K562 (cell line): ENCODE measurements at regions not wholly inside any gene's neighbourhood (a gene's known extent, or its start where the extent isn't known, plus 50 kb on each side); places are given as distances from the start of the nearest gene placed in this dataset.

Source experiments
- BCL6 ChIP-seq: fragments of 250-450 bp; sonication (Bioruptor Pico); IDR thresholded peaks from 2 replicates; pipeline ENCODE4 v1.4.0; 2020
- TF ChIP-seq, protein P1 (sequence below), 2 experiments: fragments of 450-650 bp; formaldehyde crosslinking in 1 of 2; IDR thresholded peaks; 2 replicates each; pipeline versions ENCODE4 v1.4.0 to v1.6.1; 2014 to 2020; ENCODE audit warnings: mild to moderate bottlenecking in 2 of 2, borderline replicate concordance in 1 of 2, low read depth in 1 of 2

DNA sequence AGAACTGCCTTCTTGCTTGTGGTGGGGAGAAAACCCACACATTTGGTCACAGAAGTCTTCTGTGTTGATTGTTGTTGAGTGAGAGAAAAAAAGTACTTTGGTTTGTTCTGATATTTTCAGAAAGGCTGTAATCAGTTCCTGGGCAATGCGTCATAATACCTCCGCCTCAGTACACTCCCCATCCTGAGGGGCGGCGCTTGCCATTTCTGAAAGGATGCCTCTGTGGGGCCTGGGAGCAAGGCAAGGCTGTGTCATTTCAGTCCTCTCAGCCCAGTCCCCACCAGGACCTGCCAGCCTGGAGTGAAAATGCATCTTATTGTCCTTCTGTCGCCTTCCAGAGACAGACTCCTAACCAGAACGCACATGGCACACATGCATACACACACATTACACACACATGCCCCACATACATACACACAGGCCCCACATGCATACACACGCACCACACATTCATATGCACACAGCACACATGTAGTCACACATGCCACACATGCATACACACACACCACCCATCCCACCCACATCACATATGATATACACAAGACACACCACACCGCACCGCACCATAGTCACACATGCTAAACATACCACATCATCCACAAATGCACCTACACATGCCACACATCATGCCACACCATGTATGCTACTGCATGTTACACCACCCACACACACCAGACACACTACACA lies 90.0 kb downstream of the CXCL12 start (continued):
- TF ChIP-seq, protein P1, sequence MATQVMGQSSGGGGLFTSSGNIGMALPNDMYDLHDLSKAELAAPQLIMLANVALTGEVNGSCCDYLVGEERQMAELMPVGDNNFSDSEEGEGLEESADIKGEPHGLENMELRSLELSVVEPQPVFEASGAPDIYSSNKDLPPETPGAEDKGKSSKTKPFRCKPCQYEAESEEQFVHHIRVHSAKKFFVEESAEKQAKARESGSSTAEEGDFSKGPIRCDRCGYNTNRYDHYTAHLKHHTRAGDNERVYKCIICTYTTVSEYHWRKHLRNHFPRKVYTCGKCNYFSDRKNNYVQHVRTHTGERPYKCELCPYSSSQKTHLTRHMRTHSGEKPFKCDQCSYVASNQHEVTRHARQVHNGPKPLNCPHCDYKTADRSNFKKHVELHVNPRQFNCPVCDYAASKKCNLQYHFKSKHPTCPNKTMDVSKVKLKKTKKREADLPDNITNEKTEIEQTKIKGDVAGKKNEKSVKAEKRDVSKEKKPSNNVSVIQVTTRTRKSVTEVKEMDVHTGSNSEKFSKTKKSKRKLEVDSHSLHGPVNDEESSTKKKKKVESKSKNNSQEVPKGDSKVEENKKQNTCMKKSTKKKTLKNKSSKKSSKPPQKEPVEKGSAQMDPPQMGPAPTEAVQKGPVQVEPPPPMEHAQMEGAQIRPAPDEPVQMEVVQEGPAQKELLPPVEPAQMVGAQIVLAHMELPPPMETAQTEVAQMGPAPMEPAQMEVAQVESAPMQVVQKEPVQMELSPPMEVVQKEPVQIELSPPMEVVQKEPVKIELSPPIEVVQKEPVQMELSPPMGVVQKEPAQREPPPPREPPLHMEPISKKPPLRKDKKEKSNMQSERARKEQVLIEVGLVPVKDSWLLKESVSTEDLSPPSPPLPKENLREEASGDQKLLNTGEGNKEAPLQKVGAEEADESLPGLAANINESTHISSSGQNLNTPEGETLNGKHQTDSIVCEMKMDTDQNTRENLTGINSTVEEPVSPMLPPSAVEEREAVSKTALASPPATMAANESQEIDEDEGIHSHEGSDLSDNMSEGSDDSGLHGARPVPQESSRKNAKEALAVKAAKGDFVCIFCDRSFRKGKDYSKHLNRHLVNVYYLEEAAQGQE (IDR thresholded peaks at IDR 0.05; ENCODE audit: borderline replicate concordance), result no peak
- TF ChIP-seq, protein P1 (CRISPR knock-in tag; IDR thresholded peaks at IDR 0.05; ENCODE audit: low read depth), result no peak
- no peak for TF ChIP-seq BCL6
